GM21576 (cell line): ENCODE measurements at regions not wholly inside any gene's neighbourhood (a gene's known extent, or its start where the extent isn't known, plus 50 kb on each side); places are given as distances from the start of the nearest gene placed in this dataset.
"Not testable (repeated sequence)": the region's sequence is repeated elsewhere in the genome, so short reads cannot be mapped to it uniquely, and the experiment has no call there.

Experiments used
- ATAC-seq: cut with Tn5 transposase; IDR thresholded peaks from one replicate; pipeline ENCODE4 v1.9.1; 2021; ENCODE audit warnings: mild to moderate bottlenecking, moderate library complexity; ENCODE audit not compliant: unreplicated experiment

- no peak for ATAC-seq
Observed at GRCh38 chr18:79595876-79596374, 83.7 kb upstream of the CTDP1 start.

GRCh38 chr18:79596446-79597175, 83.0 kb upstream of the CTDP1 start:
- no peak for ATAC-seq

- ATAC-seq = no peak
Observed at GRCh38 chr18:79597176-79597830, 82.3 kb upstream of the CTDP1 start.

GRCh38 chr18:79597831-79598632, 81.6 kb upstream of the CTDP1 start:
- ATAC-seq = no peak

- ATAC-seq = no peak
Observed at GRCh38 chr18:79598633-79599175, 80.9 kb upstream of the CTDP1 start.

- no peak for ATAC-seq
Observed at GRCh38 chr18:79599441-79599931, 80.1 kb upstream of the CTDP1 start.

GRCh38 chr18:79600141-79600540, 79.5 kb upstream of the CTDP1 start:
- ATAC-seq = no peak

GRCh38 chr18:79600596-79600995, 79.0 kb upstream of the CTDP1 start:
- ATAC-seq = no peak

GRCh38 chr18:79601234-79601633, 78.4 kb upstream of the CTDP1 start:
- no peak for ATAC-seq

- ATAC-seq = no peak
Observed at GRCh38 chr18:79603321-79604204, 76.0 kb upstream of the CTDP1 start.

GRCh38 chr18:79604205-79604912, 75.2 kb upstream of the CTDP1 start:
- no peak for ATAC-seq

GRCh38 chr18:79604913-79605880, 74.4 kb upstream of the CTDP1 start:
- no peak for ATAC-seq

- ATAC-seq = not testable (repeated sequence)
Observed at GRCh38 chr18:79606071-79606470, 73.5 kb upstream of the CTDP1 start.

GRCh38 chr18:79606621-79607331, 72.8 kb upstream of the CTDP1 start:
- no peak for ATAC-seq

- no peak for ATAC-seq
Observed at GRCh38 chr18:79607361-79607952, 72.1 kb upstream of the CTDP1 start.

- ATAC-seq = no peak
Observed at GRCh38 chr18:79608069-79608468, 71.5 kb upstream of the CTDP1 start.

- no peak for ATAC-seq
Observed at GRCh38 chr18:79608535-79608934, 71.1 kb upstream of the CTDP1 start.
